MM.1S (cell line): ENCODE measurements at regions not wholly inside any gene's neighbourhood (a gene's known extent, or its start where the extent isn't known, plus 50 kb on each side); places are given as distances from the start of the nearest gene placed in this dataset.

Experiments
- DNase-seq: peaks from one replicate; pipeline ENCODE4 v3.0.0-alpha.2; 2015
- H2AFZ ChIP-seq: fragments of 300-600 bp; sonication (generic); 2 replicates; pipeline ENCODE4 v1.6.0; 2016; ENCODE audit warnings: antibody characterized with exemption, low read length
- H3F3A ChIP-seq: fragments of 300-600 bp; sonication (generic); 2 replicates; pipeline ENCODE4 v1.6.1; 2016; ENCODE audit warnings: mild to moderate bottlenecking, antibody characterized with exemption, low read length, moderate library complexity, mixed read lengths; ENCODE audit not compliant: insufficient read depth
- H3K27ac ChIP-seq: fragments of 300-600 bp; sonication (generic); 2 replicates; pipeline ENCODE4 v1.5.1; 2016; ENCODE audit warnings: mild to moderate bottlenecking, low read length
- H3K27me3 ChIP-seq: fragments of 300-600 bp; sonication (generic); replicated peaks from 2 replicates; pipeline ENCODE4 v1.6.0; 2016; ENCODE audit warnings: low read length; ENCODE audit not compliant: insufficient read depth
- H3K36me3 ChIP-seq: fragments of 300-600 bp; sonication (generic); replicated peaks from 2 replicates; pipeline ENCODE4 v1.6.1; 2016; ENCODE audit warnings: mild to moderate bottlenecking, low read length, mixed read lengths; ENCODE audit not compliant: insufficient read depth
- H3K4me1 ChIP-seq: fragments of 300-600 bp; sonication (generic); 2 replicates; pipeline ENCODE4 v1.6.1; 2016; ENCODE audit warnings: low read length, mixed read lengths
- H3K4me2 ChIP-seq: fragments of 300-600 bp; sonication (generic); 2 replicates; pipeline ENCODE4 v1.6.0; 2016; ENCODE audit warnings: low read depth, low read length
- H3K4me3 ChIP-seq: fragments of 300-600 bp; sonication (generic); 2 replicates; pipeline ENCODE4 v1.5.1; 2016; ENCODE audit warnings: low read length, mixed read lengths
- H3K79me2 ChIP-seq: fragments of 300-600 bp; sonication (generic); 2 replicates; pipeline ENCODE4 v1.6.1; 2016; ENCODE audit warnings: mixed run types, low read length, mixed read lengths
- H3K9ac ChIP-seq: fragments of 300-600 bp; sonication (generic); 2 replicates; pipeline ENCODE4 v1.6.1; 2016; ENCODE audit warnings: low read length, mixed read lengths
- H3K9me2 ChIP-seq: fragments of 300-600 bp; sonication (generic); replicated peaks from 2 replicates; pipeline ENCODE4 v1.6.1; 2016; ENCODE audit warnings: mild to moderate bottlenecking, low read length, mixed read lengths; ENCODE audit not compliant: insufficient read depth
- H3K9me3 ChIP-seq: fragments of 300-600 bp; sonication (generic); replicated peaks from 2 replicates; pipeline ENCODE4 v1.6.1; 2016; ENCODE audit warnings: mild to moderate bottlenecking, low read length, mixed read lengths; ENCODE audit not compliant: insufficient read depth
- H4K20me1 ChIP-seq: fragments of 300-600 bp; sonication (generic); 2 replicates; pipeline ENCODE4 v1.6.1; 2016; ENCODE audit warnings: mild to moderate bottlenecking, low read length, moderate library complexity, mixed read lengths; ENCODE audit not compliant: insufficient read depth
- CTCF ChIP-seq: fragments of 300-600 bp; sonication (generic); IDR thresholded peaks from 2 replicates; pipeline ENCODE4 v1.5.1; 2016; ENCODE audit warnings: antibody characterized with exemption, low read length, mixed read lengths
- EZH2 ChIP-seq: fragments of 300-600 bp; sonication (generic); optimal IDR thresholded peaks from 2 replicates; pipeline ENCODE3; 2017; ENCODE audit warnings: low read depth, mild to moderate bottlenecking, antibody characterized with exemption, low read length, mixed read lengths
- EZH2phosphoT487 ChIP-seq: fragments of 300-600 bp; sonication (generic); IDR thresholded peaks from 2 replicates; pipeline ENCODE4 v1.6.1; 2018; ENCODE audit warnings: antibody characterized with exemption, low read length

- Histone ChIP-seq H3K9me2 (no peaks in the 10 kb centered on the region), H4K20me1 (no peaks in the 10 kb centered on the region), H3K27ac (no peak overlapping the region), H3F3A (no peaks in the 10 kb centered on the region), H3K36me3 (no peaks in the 10 kb centered on the region), H3K79me2 (no peaks in the 10 kb centered on the region), H3K4me3 (no peak overlapping the region), H3K9me3 (no peaks in the 10 kb centered on the region), H2AFZ (no peak overlapping the region), H3K4me2 (no peak overlapping the region), H3K27me3 (no peaks in the 10 kb centered on the region), H3K4me1 (peaks cover 9% of the 10 kb centered on the region; the same call in 1 of the 2 replicates), H3K9ac (no peak overlapping the region)
- no peak for DNase-seq
- no peak for TF ChIP-seq EZH2
- TF ChIP-seq EZH2phosphoT487, result no peak
- no peak for TF ChIP-seq CTCF
These were observed 78.6 kb upstream of the TOX2 start for GRCh38 chr20:43835944-43836508.

GRCh38 chr20:43833511-43834395 is 80.9 kb upstream of the TOX2 start:
- H2AFZ ChIP-seq, result no peak overlapping the region
- H3K4me1 ChIP-seq, result no peaks in the 10 kb centered on the region
- no peak overlapping the region for H3K9ac ChIP-seq
- TF ChIP-seq EZH2 (no peak), CTCF (no peak), EZH2phosphoT487 (no peak)
- H3F3A ChIP-seq, result no peaks in the 10 kb centered on the region
- H3K4me2 ChIP-seq, result no peak overlapping the region
- no peaks in the 10 kb centered on the region for H3K9me3 ChIP-seq
- H3K79me2 ChIP-seq, result no peaks in the 10 kb centered on the region
- no peaks in the 10 kb centered on the region for H3K9me2 ChIP-seq
- H3K4me3 ChIP-seq, result no peak overlapping the region
- no peaks in the 10 kb centered on the region for H3K36me3 ChIP-seq
- H3K27me3 ChIP-seq, result no peaks in the 10 kb centered on the region
- H3K27ac ChIP-seq, result no peak overlapping the region
- no peaks in the 10 kb centered on the region for H4K20me1 ChIP-seq
- no peak for DNase-seq

GRCh38 chr20:43832961-43833360 is 81.7 kb upstream of the TOX2 start:
- Histone ChIP-seq H2AFZ (no peak overlapping the region), H3K4me2 (no peak overlapping the region), H3K9me2 (no peaks in the 10 kb centered on the region), H3K79me2 (no peaks in the 10 kb centered on the region), H3K4me3 (no peak overlapping the region), H3K36me3 (no peaks in the 10 kb centered on the region), H3K27me3 (no peaks in the 10 kb centered on the region), H3K4me1 (no peaks in the 10 kb centered on the region), H3F3A (no peaks in the 10 kb centered on the region), H4K20me1 (no peaks in the 10 kb centered on the region), H3K9me3 (no peaks in the 10 kb centered on the region), H3K9ac (no peak overlapping the region), H3K27ac (no peak overlapping the region)
- no peak for DNase-seq
- no peak for TF ChIP-seq EZH2phosphoT487
- TF ChIP-seq EZH2, result no peak
- TF ChIP-seq CTCF, result no peak
